NCI-H187 (cell line): ENCODE measurements at regions not wholly inside any gene's neighbourhood (a gene's known extent, or its start where the extent isn't known, plus 50 kb on each side); places are given as distances from the start of the nearest gene placed in this dataset.

Source experiments
- DNase-seq, 2 experiments: peaks; one replicate each; lab custom pipeline; 2025; lab: John Stamatoyannopoulos, UW

- DNase-seq: no peak
These were observed 110.8 kb upstream of the CDC42EP3 start for GRCh38 chr2:37782155-37782673.

GRCh38 chr2:37782721-37783371, 111.4 kb upstream of the CDC42EP3 start:
- no peak for DNase-seq

GRCh38 chr2:37783545-37783944, 112.1 kb upstream of the CDC42EP3 start:
- no peak for DNase-seq

- DNase-seq: no peak
These were observed 112.8 kb upstream of the CDC42EP3 start for GRCh38 chr2:37784071-37784758.

- DNase-seq: no peak
These were observed 113.3 kb upstream of the CDC42EP3 start for GRCh38 chr2:37784759-37785149.

GRCh38 chr2:37786191-37786698, 114.8 kb upstream of the CDC42EP3 start:
- no peak for DNase-seq

- DNase-seq: peak; percentile 89 to 93
These were observed 115.4 kb upstream of the CDC42EP3 start for GRCh38 chr2:37786854-37787253.

GRCh38 chr2:37788602-37789209, 117.3 kb upstream of the CDC42EP3 start:
- no peak for DNase-seq

GRCh38 chr2:37790019-37790418, 118.6 kb upstream of the CDC42EP3 start:
- DNase-seq: no peak

GRCh38 chr2:37790462-37790861, 119.0 kb upstream of the CDC42EP3 start:
- DNase-seq: no peak

GRCh38 chr2:37792366-37792765, 120.9 kb upstream of the CDC42EP3 start:
- no peak for DNase-seq

GRCh38 chr2:37793004-37793403, 121.6 kb upstream of the CDC42EP3 start:
- DNase-seq: no peak

GRCh38 chr2:37794717-37795116, 123.3 kb upstream of the CDC42EP3 start:
- no peak for DNase-seq

GRCh38 chr2:37795456-37795855, 124.0 kb upstream of the CDC42EP3 start:
- no peak for DNase-seq

- no peak for DNase-seq
These were observed 124.5 kb upstream of the CDC42EP3 start for GRCh38 chr2:37795938-37796337.

- DNase-seq: no peak
These were observed 125.0 kb upstream of the CDC42EP3 start for GRCh38 chr2:37796481-37796880.

- DNase-seq: no peak
These were observed 125.6 kb upstream of the CDC42EP3 start for GRCh38 chr2:37797081-37797480.

GRCh38 chr2:37798315-37799005, 126.6 kb upstream of the RMDN2 start:
- no peak for DNase-seq

GRCh38 chr2:37800176-37800858, 124.8 kb upstream of the RMDN2 start:
- DNase-seq: no peak

GRCh38 chr2:37802211-37802752, 122.8 kb upstream of the RMDN2 start:
- DNase-seq: no peak

GRCh38 chr2:37802899-37803379, 122.1 kb upstream of the RMDN2 start:
- no peak for DNase-seq
